ENCODE measurements at regions not wholly inside any gene's neighbourhood (a gene's known extent, or its start where the extent isn't known, plus 50 kb on each side); places are given as distances from the start of the nearest gene placed in this dataset.

- no peak for DNase-seq
These were observed 73.2 kb upstream of the GALNT5 start for GRCh38 chr2:157184161-157184895.

- no peak for DNase-seq
These were observed 71.9 kb upstream of the GALNT5 start for GRCh38 chr2:157185476-157186227.

- no peak for DNase-seq
These were observed 67.4 kb upstream of the GALNT5 start for GRCh38 chr2:157190151-157190550.

- no peak for DNase-seq
These were observed 66.3 kb upstream of the GALNT5 start for GRCh38 chr2:157191186-157191585.

- no peak for DNase-seq
These were observed 64.8 kb upstream of the GALNT5 start for GRCh38 chr2:157192445-157193423.

- no peak for DNase-seq
These were observed 64.0 kb upstream of the GALNT5 start for GRCh38 chr2:157193461-157193860.

- peak; percentile 38 to 45 for DNase-seq
These were observed 63.3 kb upstream of the GALNT5 start for GRCh38 chr2:157194097-157194688.

GRCh38 chr2:157194844-157195243, 62.7 kb upstream of the GALNT5 start:
- DNase-seq = no peak

GRCh38 chr2:157196956-157197355, 60.5 kb upstream of the GALNT5 start:
- no peak for DNase-seq

- DNase-seq = no peak
These were observed 59.7 kb upstream of the GALNT5 start for GRCh38 chr2:157197848-157198247.

GRCh38 chr2:157203651-157204050, 53.9 kb upstream of the GALNT5 start:
- no peak for DNase-seq

- DNase-seq = no peak
These were observed 53.1 kb upstream of the GALNT5 start for GRCh38 chr2:157204401-157204800.

GRCh38 chr2:157206916-157207315, 50.6 kb upstream of the GALNT5 start:
- DNase-seq = no peak
